Head of caudate nucleus (tissue), 42 donors: ENCODE measurements at regions not wholly inside any gene's neighbourhood (a gene's known extent, or its start where the extent isn't known, plus 50 kb on each side); places are given as distances from the start of the nearest gene placed in this dataset.

Experiments used
- DNase-seq, 42 donors: peaks; one replicate each; pipeline versions ENCODE4 v3.0.0 to v3.0.0-alpha.2; 2020 to 2021; ENCODE audit warnings: mixed read lengths in 7 of 42
- intact Hi-C: fragments of 100-400 bp; cut with DNase I; formaldehyde crosslinking; loops from one replicate; pipeline ENCODE4 v1.15.0; 2022

- DNase-seq: peak in 5 of 42 donors; percentile 0 to 14 (median 3)
- intact Hi-C loops: no loop called here
Measured at GRCh38 chr11:55172734-55173415, 89.1 kb upstream of the TRIM48 start.
